Trophoblast cell (in vitro differentiated cells and primary cell): ENCODE measurements at regions not wholly inside any gene's neighbourhood (a gene's known extent, or its start where the extent isn't known, plus 50 kb on each side); places are given as distances from the start of the nearest gene placed in this dataset.

Source experiments
- DNase-seq, 2 donors: peaks; one replicate each; pipeline ENCODE4 v3.0.0-alpha.2; 2016
- H2AFZ ChIP-seq: 2 replicates; pipeline ENCODE4 v1.6.1; 2013; ENCODE audit warnings: low read length, moderate library complexity, mild to moderate bottlenecking; ENCODE audit not compliant: insufficient read depth, poor library complexity
- H2AK5ac ChIP-seq: 2 replicates; pipeline ENCODE4 v1.6.1; 2013; ENCODE audit warnings: mild to moderate bottlenecking, low read length
- H2BK120ac ChIP-seq: 2 replicates; pipeline ENCODE4 v1.6.1; 2013; ENCODE audit warnings: low read length, mild to moderate bottlenecking, moderate library complexity; ENCODE audit not compliant: insufficient read depth, poor library complexity
- H2BK12ac ChIP-seq: 2 replicates; pipeline ENCODE4 v1.6.1; 2013; ENCODE audit warnings: mild to moderate bottlenecking, low read length, moderate library complexity
- H2BK5ac ChIP-seq: 2 replicates; pipeline ENCODE4 v1.6.1; 2013; ENCODE audit warnings: low read length, low read depth, moderate library complexity, mild to moderate bottlenecking; ENCODE audit not compliant: poor library complexity
- H3K14ac ChIP-seq: 2 replicates; pipeline ENCODE4 v1.6.1; 2013; ENCODE audit warnings: mild to moderate bottlenecking, low read length
- H3K18ac ChIP-seq: 2 replicates; pipeline ENCODE4 v1.6.1; 2013; ENCODE audit warnings: mild to moderate bottlenecking, low read length
- H3K23ac ChIP-seq: 2 replicates; pipeline ENCODE4 v1.6.1; 2013; ENCODE audit warnings: low read length
- H3K27ac ChIP-seq: 2 replicates; pipeline ENCODE4 v1.5.1; 2013; ENCODE audit warnings: low read depth, mild to moderate bottlenecking, inconsistent platforms, low read length, moderate library complexity
- H3K27me3 ChIP-seq: 2 replicates; pipeline ENCODE4 v1.6.1; 2013; ENCODE audit warnings: inconsistent platforms, mild to moderate bottlenecking, low read length, moderate library complexity; ENCODE audit not compliant: insufficient read depth
- H3K36me3 ChIP-seq, 2 experiments: 1 replicate in 1 of 2; 2 replicates in 1 of 2; pipeline ENCODE4 v1.6.1; 2013; ENCODE audit warnings: low read length in 2 of 2, mild to moderate bottlenecking in 2 of 2, moderate library complexity in 1 of 2; ENCODE audit not compliant: insufficient read depth in 2 of 2, control insufficient read depth in 1 of 2
- H3K4ac ChIP-seq: 2 replicates; pipeline ENCODE4 v1.6.1; 2013; ENCODE audit warnings: low read depth, mild to moderate bottlenecking, low read length, moderate library complexity
- H3K4me1 ChIP-seq, 2 experiments: 1 replicate in 1 of 2; 2 replicates in 1 of 2; pipeline ENCODE4 v1.6.1; 2013; ENCODE audit warnings: low read length in 2 of 2, mild to moderate bottlenecking in 2 of 2, moderate library complexity in 1 of 2; ENCODE audit not compliant: insufficient read depth in 2 of 2, control insufficient read depth in 1 of 2
- H3K4me2 ChIP-seq: 2 replicates; pipeline ENCODE4 v1.6.1; 2013; ENCODE audit warnings: inconsistent platforms, mild to moderate bottlenecking, low read length, moderate library complexity
- H3K4me3 ChIP-seq: 2 replicates; pipeline ENCODE4 v1.5.1; 2013; ENCODE audit warnings: mild to moderate bottlenecking, low read depth, low read length, inconsistent platforms
- H3K79me1 ChIP-seq: one replicate; pipeline ENCODE4 v1.6.1; 2013; ENCODE audit warnings: low read length
- H3K79me2 ChIP-seq: 2 replicates; pipeline ENCODE4 v1.6.1; 2013; ENCODE audit warnings: low read length, mild to moderate bottlenecking; ENCODE audit not compliant: control insufficient read depth, insufficient read depth, poor library complexity
- H3K9ac ChIP-seq: 2 replicates; pipeline ENCODE4 v1.6.1; 2013; ENCODE audit warnings: mild to moderate bottlenecking, low read length
- H3K9me3 ChIP-seq: 2 replicates; pipeline ENCODE4 v1.6.1; 2013; ENCODE audit warnings: low read depth, mild to moderate bottlenecking, control low read depth, inconsistent platforms, low read length; ENCODE audit not compliant: insufficient read depth
- H4K12ac ChIP-seq: 2 replicates; pipeline ENCODE4 v1.6.1; 2013; ENCODE audit warnings: low read depth, mild to moderate bottlenecking, low read length, moderate library complexity
- H4K8ac ChIP-seq: 2 replicates; pipeline ENCODE4 v1.6.1; 2013; ENCODE audit warnings: low read depth, mild to moderate bottlenecking, low read length, moderate library complexity
- H4K91ac ChIP-seq: one replicate; pipeline ENCODE4 v1.6.1; 2013; ENCODE audit warnings: low read depth, mild to moderate bottlenecking, low read length, moderate library complexity
- WGBS: extraction: QIAGEN DNeasy Blood & Tissue Kit; methylation state at CpG from one replicate; pipeline ENCODE4 v1.1.7; 2013; ENCODE audit warnings: missing lambda C conversion rate; ENCODE audit not compliant: insufficient read length, insufficient coverage; ENCODE audit errors: extremely low coverage; 5-methylcytosine and 5-hydroxymethylcytosine counted together

DNA sequence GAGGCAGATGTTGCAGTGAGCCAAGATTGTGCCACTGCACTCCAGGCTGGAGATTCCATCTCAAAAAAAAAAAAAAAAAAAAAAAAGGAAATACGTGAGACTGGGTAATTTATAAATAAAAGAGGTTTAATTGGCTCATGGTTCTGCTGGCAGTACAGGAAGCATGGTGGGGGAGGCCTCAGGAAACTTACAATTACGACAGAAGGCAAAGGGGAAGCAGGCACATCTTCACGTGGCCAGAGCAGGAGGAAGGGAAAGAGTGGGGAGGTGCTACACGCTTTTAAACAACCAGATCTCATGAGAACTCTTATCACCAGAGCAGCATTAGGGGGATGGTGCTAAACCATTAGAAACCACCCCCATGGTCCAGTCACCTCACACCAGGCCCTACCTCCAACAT lies 138.2 kb upstream of the IL12A start:
- no peaks in the 10 kb centered on the region for H3K9me3 ChIP-seq
- no peaks in the 10 kb centered on the region for H3K36me3 ChIP-seq
- no peak overlapping the region for H3K18ac ChIP-seq
- H4K12ac ChIP-seq = no peak overlapping the region
- no peak overlapping the region for H2BK120ac ChIP-seq
- H4K8ac ChIP-seq = no peak overlapping the region
- H3K23ac ChIP-seq = no peak overlapping the region
- H3K9ac ChIP-seq = no peak overlapping the region
- H4K91ac ChIP-seq = peak overlapping the region; percentile 11
- H3K4me3 ChIP-seq = no peak overlapping the region
- H2BK12ac ChIP-seq = peak overlapping the region; percentile 81
- H3K4me1 ChIP-seq = peaks cover 13 to 16% of the 10 kb centered on the region in 2 experiments
- H3K4ac ChIP-seq = peak overlapping the region; percentile 95
- no peak overlapping the region for H2AFZ ChIP-seq
- no CpG with 5 or more reads among the region's 4 CpGs for WGBS
- H3K27me3 ChIP-seq = no peaks in the 10 kb centered on the region
- H3K79me1 ChIP-seq = peaks cover 14% of the 10 kb centered on the region
- peaks cover 9% of the 10 kb centered on the region for H3K79me2 ChIP-seq
- H2AK5ac ChIP-seq = no peak overlapping the region
- H3K4me2 ChIP-seq = no peak overlapping the region
- H2BK5ac ChIP-seq = no peak overlapping the region
- no peak overlapping the region for H3K14ac ChIP-seq
- no peak for DNase-seq
- H3K27ac ChIP-seq = no peak overlapping the region

DNA sequence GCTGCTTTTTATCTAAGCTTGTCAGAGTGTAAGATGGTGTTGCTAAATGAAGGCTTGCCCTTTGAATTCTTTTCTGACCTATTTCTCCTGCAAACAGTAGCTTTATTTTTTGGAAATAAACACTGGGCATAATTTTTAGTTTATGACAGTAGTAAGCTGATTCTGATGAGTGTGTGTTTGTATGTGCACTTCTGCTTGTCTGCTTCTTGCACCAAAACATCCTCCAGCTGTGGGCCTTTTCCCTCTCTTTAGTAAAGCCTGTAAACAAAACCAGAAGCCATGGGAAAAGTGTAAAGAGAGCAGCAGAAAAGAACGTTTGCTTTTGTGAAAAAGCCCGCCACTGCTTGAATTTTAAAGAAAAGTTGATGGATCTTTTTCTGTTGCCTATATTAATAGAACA lies 136.4 kb upstream of the IL12A start:
- Histone ChIP-seq H2BK120ac (peak overlapping the region; percentile 91), H3K4ac (no peak overlapping the region), H3K14ac (no peak overlapping the region), H3K23ac (no peak overlapping the region), H4K91ac (no peak overlapping the region), H4K12ac (no peak overlapping the region), H3K27me3 (no peaks in the 10 kb centered on the region), H3K27ac (peak overlapping the region; percentile 84), H3K36me3 (no peaks in the 10 kb centered on the region), H3K79me1 (peaks cover 23% of the 10 kb centered on the region), H3K4me1 (peaks cover 17 to 18% of the 10 kb centered on the region in 2 experiments), H3K4me2 (no peak overlapping the region), H2AFZ (no peak overlapping the region), H2AK5ac (no peak overlapping the region), H2BK5ac (peak overlapping the region; percentile 75), H3K79me2 (peaks cover 14% of the 10 kb centered on the region), H3K4me3 (no peak overlapping the region), H3K18ac (no peak overlapping the region), H3K9ac (no peak overlapping the region), H4K8ac (no peak overlapping the region), H3K9me3 (no peaks in the 10 kb centered on the region), H2BK12ac (no peak overlapping the region)
- WGBS = no CpG with 5 or more reads among the region's 2 CpGs
- DNase-seq = no peak

DNA sequence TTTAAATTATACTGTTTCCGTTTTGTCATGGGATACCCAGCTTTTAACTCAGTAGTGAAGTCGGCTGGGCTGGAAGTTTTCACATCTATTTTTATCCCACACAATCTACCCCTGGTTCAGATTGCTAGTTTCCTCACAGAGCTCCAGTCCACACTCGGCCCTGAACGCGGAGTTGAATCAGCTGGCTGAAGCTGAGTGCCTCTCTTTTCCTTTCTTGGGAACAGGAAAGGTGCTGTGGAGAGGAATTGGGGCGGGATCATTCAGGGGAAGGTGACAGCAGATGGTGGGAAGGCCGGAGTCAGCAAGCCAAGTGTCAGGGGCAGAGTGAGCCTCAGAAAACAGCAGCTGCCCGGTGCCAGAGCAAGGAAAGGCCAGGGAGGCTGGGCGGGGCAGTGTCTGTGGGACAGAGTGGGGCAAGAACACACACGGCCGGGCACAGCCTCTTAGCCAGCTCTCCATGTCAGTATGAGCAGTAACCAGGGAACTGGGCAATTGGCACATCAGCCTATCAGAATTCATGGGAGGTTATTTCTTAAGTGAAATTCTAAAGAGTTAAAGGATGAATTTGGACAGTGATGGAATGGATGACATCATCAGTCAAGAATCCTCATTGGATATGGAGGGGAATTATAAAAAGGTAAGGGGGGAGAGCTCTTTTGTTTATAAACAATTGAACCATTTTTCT lies 135.7 kb upstream of the IL12A start:
- Histone ChIP-seq H3K4me2 (peak overlapping the region; percentile 34), H2AFZ (no peak overlapping the region), H4K12ac (peak overlapping the region; percentile 3), H3K9me3 (no peaks in the 10 kb centered on the region), H3K79me2 (peaks cover 16% of the 10 kb centered on the region), H3K14ac (peak overlapping the region; percentile 47), H3K79me1 (peaks cover 26% of the 10 kb centered on the region), H2BK5ac (peak overlapping the region; percentile 75), H3K4me1 (peaks cover 19 to 20% of the 10 kb centered on the region in 2 experiments), H4K91ac (peak overlapping the region; percentile 57), H3K27me3 (no peaks in the 10 kb centered on the region), H3K4me3 (no peak overlapping the region), H3K4ac (peak overlapping the region; percentile 53), H2AK5ac (peak overlapping the region; percentile 3), H3K36me3 (no peaks in the 10 kb centered on the region), H3K23ac (no peak overlapping the region), H2BK12ac (peak overlapping the region; percentile 72), H2BK120ac (peak overlapping the region; percentile 91), H4K8ac (peak overlapping the region; percentile 63), H3K9ac (no peak overlapping the region), H3K18ac (peak overlapping the region; percentile 26), H3K27ac (peak overlapping the region; percentile 84)
- no peak for DNase-seq
- WGBS = no CpG with 5 or more reads among the region's 11 CpGs

DNA sequence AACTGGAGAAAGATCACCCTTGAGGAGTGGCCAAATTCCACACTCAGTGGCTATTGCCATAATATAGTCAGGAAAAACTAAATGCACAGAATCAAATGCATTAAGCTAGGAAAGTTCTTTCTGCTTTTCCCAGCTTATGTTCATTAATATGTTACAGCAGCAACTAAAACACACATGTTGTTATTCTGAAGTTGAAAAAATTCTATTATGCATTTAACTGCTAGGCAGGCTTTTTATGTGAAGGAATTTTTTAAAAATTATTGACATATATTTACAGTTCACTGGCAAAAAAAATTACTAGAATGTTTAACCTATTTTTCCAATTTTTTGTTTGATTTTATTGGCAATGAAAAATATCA lies 135.2 kb upstream of the IL12A start:
- Histone ChIP-seq H3K4me3 (no peak overlapping the region), H3K4me1 (peaks cover 18 to 21% of the 10 kb centered on the region in 2 experiments), H3K4ac (no peak overlapping the region), H3K14ac (no peak overlapping the region), H2AK5ac (no peak overlapping the region), H3K18ac (no peak overlapping the region), H4K12ac (no peak overlapping the region), H2BK120ac (no peak overlapping the region), H4K8ac (no peak overlapping the region), H3K9ac (no peak overlapping the region), H3K27ac (peak overlapping the region; percentile 84), H3K36me3 (no peaks in the 10 kb centered on the region), H2BK12ac (no peak overlapping the region), H2BK5ac (no peak overlapping the region), H2AFZ (no peak overlapping the region), H3K9me3 (no peaks in the 10 kb centered on the region), H3K4me2 (no peak overlapping the region), H3K27me3 (no peaks in the 10 kb centered on the region), H4K91ac (no peak overlapping the region), H3K79me1 (peaks cover 26% of the 10 kb centered on the region), H3K79me2 (peaks cover 13% of the 10 kb centered on the region), H3K23ac (no peak overlapping the region)
- DNase-seq = no peak
